GM12878 (cell line): ENCODE measurements at regions not wholly inside any gene's neighbourhood (a gene's known extent, or its start where the extent isn't known, plus 50 kb on each side); places are given as distances from the start of the nearest gene placed in this dataset.

Experiments
- ATAC-seq: fragments of 200-7000 bp; cut with Tn5 transposase; 3 replicates; pipeline ENCODE4 v1.9.1; 2020; ENCODE audit warnings: mild to moderate bottlenecking, moderate library complexity
- BruUV-seq: library from RNA; stranded (reverse); fragments of 400-500 nt; replicated peaks from 2 replicates; lab custom pipeline; 2021; lab: Mats Ljungman, UMichigan
- CTCF ChIA-PET: fragments of 300-600 bp; sonication (Branson Sonifier 250); formaldehyde crosslinking; extraction: SDS; loops from one replicate; lab custom pipeline; 2021; ENCODE audit warnings: inconsistent platforms; lab: Yijun Ruan, JAX
- POLR2A ChIA-PET: fragments of 350-600 bp; formaldehyde crosslinking; extraction: SDS; loops from one replicate; lab custom pipeline; 2021; ENCODE audit warnings: inconsistent platforms; lab: Charles Lee
- RAD21 ChIA-PET: fragments of 300-600 bp; sonication (Branson Sonifier 250); formaldehyde crosslinking; loops from one replicate; lab custom pipeline; 2023; ENCODE audit warnings: antibody characterized with exemption; ENCODE audit not compliant: unreplicated experiment; lab: Charles Lee
- SMC1A ChIA-PET: fragments of 300-600 bp; sonication (Branson Sonifier 250); formaldehyde crosslinking; loops from one replicate; lab custom pipeline; 2023; ENCODE audit not compliant: unreplicated experiment, uncharacterized antibody; lab: Charles Lee
- DNase-seq: peaks from one replicate; pipeline ENCODE4 v3.0.0-alpha.2; 2011; ENCODE audit warnings: low read depth, low spot score
- FAIRE-seq: peaks from 3 replicates; lab custom pipeline; 2011; peaks lifted over from hg19 to GRCh38; lab: Jason Lieb, UNC
- H2AFZ ChIP-seq: 2 replicates; pipeline ENCODE4 v1.6.0; 2011; ENCODE audit warnings: low read depth, low read length, control low read depth; ENCODE audit not compliant: control insufficient read depth
- H3K27ac ChIP-seq: 2 replicates; pipeline ENCODE4 v1.5.1; 2011; ENCODE audit warnings: control low read depth; ENCODE audit not compliant: control insufficient read depth, insufficient read depth
- H3K27me3 ChIP-seq, 2 experiments: replicated peaks in 1 of 2; 2 replicates each; pipeline versions ENCODE4 v1.6.0 to v1.6.1; 2011; ENCODE audit warnings: low read length in 1 of 2; ENCODE audit not compliant: control insufficient read depth in 2 of 2, insufficient read depth in 2 of 2
- H3K36me3 ChIP-seq, 2 experiments: 2 replicates each; pipeline ENCODE4 v1.5.1; 2011; ENCODE audit warnings: low read length in 1 of 2; ENCODE audit not compliant: control insufficient read depth in 2 of 2, insufficient read depth in 2 of 2
- H3K4me1 ChIP-seq: 2 replicates; pipeline ENCODE4 v1.6.1; 2011; ENCODE audit warnings: mild to moderate bottlenecking, low read length, moderate library complexity, mixed read lengths; ENCODE audit not compliant: control insufficient read depth, insufficient read depth
- H3K4me2 ChIP-seq: 2 replicates; pipeline ENCODE4 v1.6.0; 2011; ENCODE audit warnings: control low read depth; ENCODE audit not compliant: control insufficient read depth, insufficient read depth
- H3K4me3 ChIP-seq: fragments of 200-600 bp; sonication (generic); 2 replicates; pipeline ENCODE4 v1.5.1; 2016
- H3K79me2 ChIP-seq: 2 replicates; pipeline ENCODE4 v1.6.0; 2011; ENCODE audit warnings: low read length; ENCODE audit not compliant: control insufficient read depth, insufficient read depth
- H3K9ac ChIP-seq: 2 replicates; pipeline ENCODE4 v1.8.0; 2011; ENCODE audit warnings: low read length, control low read depth, mixed read lengths; ENCODE audit not compliant: control insufficient read depth, insufficient read depth
- H3K9me3 ChIP-seq: replicated peaks from 3 replicates; pipeline ENCODE4 v1.5.1; 2011; ENCODE audit warnings: mild to moderate bottlenecking, low read length; ENCODE audit not compliant: control insufficient read depth, insufficient read depth
- H4K20me1 ChIP-seq: 2 replicates; pipeline ENCODE4 v1.6.0; 2011; ENCODE audit not compliant: control insufficient read depth, insufficient read depth
- MYB ChIP-seq: fragments of 150-350 bp; IDR thresholded peaks from 2 replicates; pipeline ENCODE4 v1.6.1; 2014; ENCODE audit warnings: mild to moderate bottlenecking, low read depth, low read length, borderline replicate concordance
- MYC ChIP-seq: IDR thresholded peaks from 2 replicates; pipeline ENCODE4 v1.6.1; 2011; ENCODE audit warnings: mild to moderate bottlenecking, low read length, moderate library complexity, inconsistent platforms; ENCODE audit not compliant: insufficient read depth, insufficient replicate concordance, insufficient read length, severe bottlenecking
- POLR2A ChIP-seq: IDR thresholded peaks from 2 replicates; pipeline ENCODE4 v1.6.1; 2011; ENCODE audit warnings: low read depth, mild to moderate bottlenecking, low read length
- RELA ChIP-seq: fragments of 450-650 bp; IDR thresholded peaks from 2 replicates; pipeline ENCODE4 v1.8.0; 2014; ENCODE audit warnings: borderline replicate concordance; ENCODE audit not compliant: partially characterized antibody
- ZNF622 ChIP-seq: fragments of 450-650 bp; IDR thresholded peaks from 2 replicates; pipeline ENCODE4 v1.6.1; 2017; ENCODE audit warnings: mild to moderate bottlenecking, inconsistent platforms
- WGBS: methylation state at CpG from one replicate; pipeline ENCODE4 v1.1.6; 2016; ENCODE audit warnings: low lambda C conversion rate; ENCODE audit not compliant: insufficient replicate concordance, insufficient coverage; ENCODE audit errors: missing lambda C conversion rate; 5-methylcytosine and 5-hydroxymethylcytosine counted together
- in situ Hi-C: fragments of 300-500 bp; cut with MboI; formaldehyde crosslinking; loops from 9 replicates; pipeline ENCODE4 v1.14.3; 2018; ENCODE audit warnings: mixed read lengths
- intact Hi-C: fragments of 100-400 bp; cut with micrococcal nuclease; formaldehyde crosslinking; loops from one replicate; pipeline ENCODE4 v1.14.2; 2022; ENCODE audit not compliant: unreplicated experiment
- TF ChIP-seq, protein P1 (sequence below): IDR thresholded peaks from 2 replicates; pipeline ENCODE4 v1.6.1; 2012; ENCODE audit warnings: low read depth, low read length, improper control_type of control experiment
- TF ChIP-seq, protein P2 (sequence below): fragments of 450-650 bp; conservative IDR thresholded peaks from 2 replicates; pipeline ENCODE4 v1.6.1; 2017; ENCODE audit warnings: mild to moderate bottlenecking, moderate library complexity
- TF ChIP-seq, protein P3 (sequence below): fragments of 450-650 bp; IDR thresholded peaks from 2 replicates; pipeline ENCODE4 v1.6.1; 2018; ENCODE audit warnings: borderline replicate concordance, mild to moderate bottlenecking; ENCODE audit not compliant: partially characterized antibody

DNA sequence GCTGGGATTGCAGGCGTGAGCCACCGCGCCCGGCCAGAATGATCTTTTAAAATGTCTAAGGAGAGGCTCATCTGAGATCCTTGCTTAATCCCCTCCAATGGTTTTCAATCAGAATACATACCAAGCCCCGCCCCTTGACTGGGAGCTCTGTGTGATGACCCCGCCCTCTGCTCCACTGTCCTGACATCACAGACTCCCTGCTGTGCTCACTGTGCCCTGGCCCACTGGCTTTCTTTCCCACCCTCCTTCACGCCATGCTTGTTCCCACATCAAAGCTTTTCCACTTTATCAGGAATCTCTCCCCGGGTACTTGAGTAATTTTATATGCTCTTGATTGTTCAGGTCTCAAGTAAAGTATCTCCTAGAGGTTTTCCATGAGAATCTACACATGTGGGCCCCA lies 762.3 kb upstream of the ID2 start:
- no peak overlapping the region for H2AFZ ChIP-seq
- ChIA-PET POLR2A (interaction anchor here (0.6 kb wide), 1 partner anchor 83 kb away, joined by 8 read pairs; no protein-coding TSS in a partner anchor), SMC1A (interaction anchor here (1.1 kb wide), 1 partner anchor 21 kb away, joined by 3 read pairs; no protein-coding TSS in a partner anchor), RAD21 (interaction anchor here (0.5 kb wide), 1 partner anchor 41 kb away, joined by 3 read pairs; no protein-coding TSS in a partner anchor), CTCF (interaction anchor here (1.3 kb wide), 1 partner anchor 18 kb away, joined by 3 read pairs; no protein-coding TSS in a partner anchor)
- H3K9me3 ChIP-seq: no peaks in the 10 kb centered on the region; the same call in 2 of the 3 replicates
- FAIRE-seq (no peak), ATAC-seq (no peak), DNase-seq (no peak)
- no peak overlapping the region for H3K27ac ChIP-seq
- in situ Hi-C loops (no loop called here), intact Hi-C loops (no loop called here)
- BruUV-seq: no TSS peak
- 66% methylated on average over 8 of the region's 8 CpGs for WGBS
- no peak overlapping the region for H3K4me3 ChIP-seq
- no peaks in the 10 kb centered on the region for H3K79me2 ChIP-seq
- no peaks in the 10 kb centered on the region for H3K36me3 ChIP-seq
- H4K20me1 ChIP-seq: no peaks in the 10 kb centered on the region
- no peak overlapping the region for H3K4me2 ChIP-seq
- no peaks in the 10 kb centered on the region for H3K27me3 ChIP-seq
- TF ChIP-seq, protein P1, sequence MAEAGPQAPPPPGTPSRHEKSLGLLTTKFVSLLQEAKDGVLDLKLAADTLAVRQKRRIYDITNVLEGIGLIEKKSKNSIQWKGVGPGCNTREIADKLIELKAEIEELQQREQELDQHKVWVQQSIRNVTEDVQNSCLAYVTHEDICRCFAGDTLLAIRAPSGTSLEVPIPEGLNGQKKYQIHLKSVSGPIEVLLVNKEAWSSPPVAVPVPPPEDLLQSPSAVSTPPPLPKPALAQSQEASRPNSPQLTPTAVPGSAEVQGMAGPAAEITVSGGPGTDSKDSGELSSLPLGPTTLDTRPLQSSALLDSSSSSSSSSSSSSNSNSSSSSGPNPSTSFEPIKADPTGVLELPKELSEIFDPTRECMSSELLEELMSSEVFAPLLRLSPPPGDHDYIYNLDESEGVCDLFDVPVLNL: no peak
- TF ChIP-seq MYC: no peak
- TF ChIP-seq POLR2A: no peak
- no peak for TF ChIP-seq ZNF622
- TF ChIP-seq RELA: no peak
- TF ChIP-seq MYB: no peak
- TF ChIP-seq, protein P2, sequence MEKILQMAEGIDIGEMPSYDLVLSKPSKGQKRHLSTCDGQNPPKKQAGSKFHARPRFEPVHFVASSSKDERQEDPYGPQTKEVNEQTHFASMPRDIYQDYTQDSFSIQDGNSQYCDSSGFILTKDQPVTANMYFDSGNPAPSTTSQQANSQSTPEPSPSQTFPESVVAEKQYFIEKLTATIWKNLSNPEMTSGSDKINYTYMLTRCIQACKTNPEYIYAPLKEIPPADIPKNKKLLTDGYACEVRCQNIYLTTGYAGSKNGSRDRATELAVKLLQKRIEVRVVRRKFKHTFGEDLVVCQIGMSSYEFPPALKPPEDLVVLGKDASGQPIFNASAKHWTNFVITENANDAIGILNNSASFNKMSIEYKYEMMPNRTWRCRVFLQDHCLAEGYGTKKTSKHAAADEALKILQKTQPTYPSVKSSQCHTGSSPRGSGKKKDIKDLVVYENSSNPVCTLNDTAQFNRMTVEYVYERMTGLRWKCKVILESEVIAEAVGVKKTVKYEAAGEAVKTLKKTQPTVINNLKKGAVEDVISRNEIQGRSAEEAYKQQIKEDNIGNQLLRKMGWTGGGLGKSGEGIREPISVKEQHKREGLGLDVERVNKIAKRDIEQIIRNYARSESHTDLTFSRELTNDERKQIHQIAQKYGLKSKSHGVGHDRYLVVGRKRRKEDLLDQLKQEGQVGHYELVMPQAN: no peak
- TF ChIP-seq, protein P3, sequence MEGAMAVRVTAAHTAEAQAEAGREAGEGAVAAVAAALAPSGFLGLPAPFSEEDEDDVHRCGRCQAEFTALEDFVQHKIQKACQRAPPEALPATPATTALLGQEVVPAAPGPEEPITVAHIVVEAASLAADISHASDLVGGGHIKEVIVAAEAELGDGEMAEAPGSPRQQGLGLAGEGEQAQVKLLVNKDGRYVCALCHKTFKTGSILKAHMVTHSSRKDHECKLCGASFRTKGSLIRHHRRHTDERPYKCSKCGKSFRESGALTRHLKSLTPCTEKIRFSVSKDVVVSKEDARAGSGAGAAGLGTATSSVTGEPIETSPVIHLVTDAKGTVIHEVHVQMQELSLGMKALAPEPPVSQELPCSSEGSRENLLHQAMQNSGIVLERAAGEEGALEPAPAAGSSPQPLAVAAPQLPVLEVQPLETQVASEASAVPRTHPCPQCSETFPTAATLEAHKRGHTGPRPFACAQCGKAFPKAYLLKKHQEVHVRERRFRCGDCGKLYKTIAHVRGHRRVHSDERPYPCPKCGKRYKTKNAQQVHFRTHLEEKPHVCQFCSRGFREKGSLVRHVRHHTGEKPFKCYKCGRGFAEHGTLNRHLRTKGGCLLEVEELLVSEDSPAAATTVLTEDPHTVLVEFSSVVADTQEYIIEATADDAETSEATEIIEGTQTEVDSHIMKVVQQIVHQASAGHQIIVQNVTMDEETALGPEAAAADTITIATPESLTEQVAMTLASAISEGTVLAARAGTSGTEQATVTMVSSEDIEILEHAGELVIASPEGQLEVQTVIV: no peak
- no peak overlapping the region for H3K9ac ChIP-seq
- H3K4me1 ChIP-seq: no peaks in the 10 kb centered on the region
